ENCODE measurements at regions not wholly inside any gene's neighbourhood (a gene's known extent, or its start where the extent isn't known, plus 50 kb on each side); places are given as distances from the start of the nearest gene placed in this dataset.

- TF ChIP-seq, protein P1, sequence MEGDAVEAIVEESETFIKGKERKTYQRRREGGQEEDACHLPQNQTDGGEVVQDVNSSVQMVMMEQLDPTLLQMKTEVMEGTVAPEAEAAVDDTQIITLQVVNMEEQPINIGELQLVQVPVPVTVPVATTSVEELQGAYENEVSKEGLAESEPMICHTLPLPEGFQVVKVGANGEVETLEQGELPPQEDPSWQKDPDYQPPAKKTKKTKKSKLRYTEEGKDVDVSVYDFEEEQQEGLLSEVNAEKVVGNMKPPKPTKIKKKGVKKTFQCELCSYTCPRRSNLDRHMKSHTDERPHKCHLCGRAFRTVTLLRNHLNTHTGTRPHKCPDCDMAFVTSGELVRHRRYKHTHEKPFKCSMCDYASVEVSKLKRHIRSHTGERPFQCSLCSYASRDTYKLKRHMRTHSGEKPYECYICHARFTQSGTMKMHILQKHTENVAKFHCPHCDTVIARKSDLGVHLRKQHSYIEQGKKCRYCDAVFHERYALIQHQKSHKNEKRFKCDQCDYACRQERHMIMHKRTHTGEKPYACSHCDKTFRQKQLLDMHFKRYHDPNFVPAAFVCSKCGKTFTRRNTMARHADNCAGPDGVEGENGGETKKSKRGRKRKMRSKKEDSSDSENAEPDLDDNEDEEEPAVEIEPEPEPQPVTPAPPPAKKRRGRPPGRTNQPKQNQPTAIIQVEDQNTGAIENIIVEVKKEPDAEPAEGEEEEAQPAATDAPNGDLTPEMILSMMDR (IDR thresholded peaks at IDR 0.05; ENCODE audit: low read depth, low read length, missing input control): no peak
- TF ChIP-seq YY1 (IDR thresholded peaks at IDR 0.05) (no peak), RAD21 (IDR thresholded peaks at IDR 0.05) (no peak), ATF3 (IDR thresholded peaks at IDR 0.05) (no peak), ZBTB33 (IDR thresholded peaks at IDR 0.05) (no peak)
These were observed 170.9 kb downstream of the OXSM start for GRCh38 chr3:25960776-25961175.

Data from liver (tissue), 3 donors.